ENCODE measurements at regions not wholly inside any gene's neighbourhood (a gene's known extent, or its start where the extent isn't known, plus 50 kb on each side); places are given as distances from the start of the nearest gene placed in this dataset.

DNA sequence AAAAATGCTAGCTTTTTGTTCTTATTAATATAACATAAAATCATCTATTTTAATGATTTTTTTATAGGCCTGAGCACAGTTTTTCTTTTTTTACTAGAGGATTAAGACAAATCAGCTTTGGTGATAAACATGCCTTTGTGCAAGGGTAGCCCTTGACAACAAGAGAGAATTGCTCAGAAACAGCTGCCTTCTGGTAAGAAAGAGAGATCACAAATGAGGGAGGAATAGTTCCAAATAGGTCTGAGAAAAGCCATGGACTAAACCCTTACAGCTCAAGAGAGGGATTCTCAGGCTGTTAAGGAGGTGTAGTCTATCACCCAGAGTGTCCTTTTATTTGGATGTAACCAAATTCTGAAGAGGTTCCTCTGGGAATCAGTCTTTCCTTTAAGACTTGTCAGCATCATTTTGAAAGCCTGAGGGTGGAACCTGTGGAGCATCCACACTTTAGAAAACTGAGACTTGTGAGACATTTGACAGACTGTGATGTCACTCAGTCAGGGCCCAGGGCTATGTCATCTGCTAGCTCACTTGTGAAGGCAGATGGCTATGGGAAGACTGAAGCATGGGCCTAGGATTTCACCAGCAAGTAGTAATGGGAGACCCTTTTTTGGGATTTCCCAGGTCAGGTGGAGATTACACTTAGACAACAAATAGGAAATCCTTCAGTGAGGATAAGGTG lies 102.9 kb upstream of the KCNAB1 start:
- POLR2A ChIA-PET = no interaction called here
- FAIRE-seq = no peak
- no peaks in the 10 kb centered on the region for H3K9me1 ChIP-seq (replicated peaks; ENCODE audit: control insufficient read depth, extremely low read depth, insufficient read depth, low read length)
- H3K27me3 ChIP-seq (ENCODE audit: control insufficient read depth in 2 of 2, insufficient read depth in 2 of 2, low read length in 2 of 2) = peaks cover 0 to 9% of the 10 kb centered on the region in 2 experiments
- H3K36me3 ChIP-seq (ENCODE audit: control insufficient read depth in 2 of 2, extremely low read depth in 1 of 2, insufficient read depth in 2 of 2, low read length in 2 of 2) = no peaks in the 10 kb centered on the region
- no peak overlapping the region for H3K9ac ChIP-seq (replicated peaks; ENCODE audit: extremely low read depth, insufficient read depth, low read length)
- TF ChIP-seq MYC (IDR thresholded peaks at IDR 0.05; ENCODE audit: low read depth, low read length) = no peak
- CTCF ChIA-PET = interaction anchor here (1.0 to 2.1 kb wide), 5 partner anchors 11 to 212 kb away, joined by 3 to 6 read pairs (median 3); no protein-coding TSS in a partner anchor
- H3K79me2 ChIP-seq (ENCODE audit: control insufficient read depth, insufficient read depth, low read length) = no peaks in the 10 kb centered on the region
- intact Hi-C loops (cut with micrococcal nuclease) (no loop called here), dilution Hi-C loops (cut with MboI; ENCODE audit: extremely low pct_ligation_motif_present, low sequenced_read_pairs) (no loop called here)
- no peak overlapping the region for H3K4me3 ChIP-seq (replicated peaks in 1 of 3; ENCODE audit: insufficient read depth in 1 of 3, low read depth in 1 of 3, low read length in 3 of 3)
- H3K27ac ChIP-seq (ENCODE audit: insufficient read depth, low read depth, low read length) = no peak overlapping the region
- no peak overlapping the region for H3K4me2 ChIP-seq (ENCODE audit: insufficient read depth, low read length)
- BruUV-seq (replicated peaks) = no TSS peak
- no peak overlapping the region for H2AFZ ChIP-seq (ENCODE audit: low read depth, low read length)
- no peak for DNase-seq (ENCODE audit: low read depth, low spot score)
- H4K20me1 ChIP-seq (replicated peaks; ENCODE audit: control insufficient read depth, extremely low read depth, insufficient read depth, low read length) = no peaks in the 10 kb centered on the region
- no peaks in the 10 kb centered on the region for H3K4me1 ChIP-seq (ENCODE audit: control insufficient read depth, extremely low read depth, insufficient read depth, low read length)
- H3K9me3 ChIP-seq (replicated peaks; ENCODE audit: control insufficient read depth, insufficient read depth, low read length) = no peaks in the 10 kb centered on the region

GRCh38 chr3:156024904-156025533 lies 95.4 kb upstream of the KCNAB1 start:
- dilution Hi-C loops (cut with MboI; ENCODE audit: extremely low pct_ligation_motif_present, low sequenced_read_pairs) (no loop called here), intact Hi-C loops (cut with micrococcal nuclease) (loop anchor here (5.0 kb wide), 1 partner anchor 1567 kb away; no protein-coding TSS in a partner anchor)
- TF ChIP-seq JUN (IDR thresholded peaks at IDR 0.05; ENCODE audit: borderline replicate concordance, insufficient read depth, insufficient read length, low read depth) = no peak
- Histone ChIP-seq H3K27me3 (ENCODE audit: control insufficient read depth in 2 of 2, insufficient read depth in 2 of 2, low read length in 2 of 2) (peaks cover 8 to 26% of the 10 kb centered on the region in 2 experiments), H3K27ac (ENCODE audit: insufficient read depth, low read depth, low read length) (no peak overlapping the region), H4K20me1 (replicated peaks; ENCODE audit: control insufficient read depth, extremely low read depth, insufficient read depth, low read length) (no peaks in the 10 kb centered on the region), H3K79me2 (ENCODE audit: control insufficient read depth, insufficient read depth, low read length) (no peaks in the 10 kb centered on the region), H3K36me3 (ENCODE audit: control insufficient read depth in 2 of 2, extremely low read depth in 1 of 2, insufficient read depth in 2 of 2, low read length in 2 of 2) (no peaks in the 10 kb centered on the region), H3K4me1 (ENCODE audit: control insufficient read depth, extremely low read depth, insufficient read depth, low read length) (no peaks in the 10 kb centered on the region), H3K9me1 (replicated peaks; ENCODE audit: control insufficient read depth, extremely low read depth, insufficient read depth, low read length) (no peaks in the 10 kb centered on the region), H2AFZ (ENCODE audit: low read depth, low read length) (no peak overlapping the region), H3K4me2 (ENCODE audit: insufficient read depth, low read length) (no peak overlapping the region), H3K9me3 (replicated peaks; ENCODE audit: control insufficient read depth, insufficient read depth, low read length) (no peaks in the 10 kb centered on the region), H3K4me3 (replicated peaks in 1 of 3; ENCODE audit: insufficient read depth in 1 of 3, low read depth in 1 of 3, low read length in 3 of 3) (no peak overlapping the region), H3K9ac (replicated peaks; ENCODE audit: extremely low read depth, insufficient read depth, low read length) (no peak overlapping the region)
- FAIRE-seq = no peak
- DNase-seq (ENCODE audit: low read depth, low spot score) = no peak
- ChIA-PET POLR2A (no interaction called here), CTCF (no interaction called here)
- no TSS peak for BruUV-seq (replicated peaks)

Measured in endothelial cell of umbilical vein (primary cell).